ENCODE measurements at regions not wholly inside any gene's neighbourhood (a gene's known extent, or its start where the extent isn't known, plus 50 kb on each side); places are given as distances from the start of the nearest gene placed in this dataset.

DNA sequence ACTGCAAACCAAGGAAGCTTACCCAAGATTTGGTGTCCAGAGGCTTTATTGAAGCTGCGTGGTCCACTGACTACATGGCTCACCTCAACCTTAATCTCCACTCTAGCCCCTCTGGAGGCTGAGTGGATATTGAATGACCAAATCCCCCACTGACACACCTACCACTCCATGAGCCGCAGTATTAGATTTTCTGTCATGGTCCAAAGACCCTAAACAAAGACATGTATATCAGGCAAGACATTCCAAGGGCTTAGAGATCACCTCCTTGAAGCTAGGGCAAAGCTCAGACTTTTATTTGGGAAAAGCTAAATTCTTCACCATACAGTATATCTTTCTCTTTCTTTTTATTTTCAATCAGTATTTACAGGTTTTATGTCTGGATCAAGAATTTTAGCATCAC lies 346.2 kb upstream of the CTNND2 start:
- Mint-ChIP-seq H3K4me3 (no peak overlapping the region), H3K9me3 (peaks cover 2 to 3% of the 10 kb centered on the region in 2 experiments; a peak in 3 of 5 replicates), H3K36me3 (ENCODE audit: insufficient read depth in 1 of 3, low read depth in 3 of 3) (peaks cover 0 to 3% (median 0%) of the 10 kb centered on the region in 3 experiments; a peak in 1 of 7 replicates), H3K27ac (no peak overlapping the region), H3K4me1 (no peaks in the 10 kb centered on the region), H3K27me3 (ENCODE audit: low read depth) (no peaks in the 10 kb centered on the region; the same call in 1 of the 2 replicates)
- Histone ChIP-seq H3K79me2 (ENCODE audit: insufficient read depth, low read length) (no peaks in the 10 kb centered on the region), H2AFZ (ENCODE audit: low read length) (no peak overlapping the region), H3K23me2 (ENCODE audit: insufficient read length, low read depth, low read length, poor library complexity, severe bottlenecking) (no peaks in the 10 kb centered on the region), H2BK15ac (ENCODE audit: low read depth, low read length) (no peak overlapping the region), H3K9ac (ENCODE audit: extremely low read depth, insufficient read length, low read length) (no peak overlapping the region), H4K20me1 (ENCODE audit: control insufficient read depth, insufficient read depth, insufficient read length) (no peaks in the 10 kb centered on the region), H3K23ac (ENCODE audit: insufficient read length, low read depth, low read length) (no peak overlapping the region), H3K4ac (ENCODE audit: low read depth, low read length) (no peak overlapping the region), H4K5ac (ENCODE audit: insufficient read length, low read depth, low read length) (no peak overlapping the region), H3K14ac (ENCODE audit: insufficient read depth, low read length) (no peak overlapping the region), H3K27ac (ENCODE audit: insufficient read length, low read depth, low read length) (no peak overlapping the region), H3K27me3 (ENCODE audit: insufficient read depth, low read length) (no peaks in the 10 kb centered on the region), H2AK5ac (ENCODE audit: insufficient read length, low read length) (no peak overlapping the region), H3K56ac (ENCODE audit: insufficient read length, low read depth, low read length) (no peak overlapping the region), H2BK12ac (ENCODE audit: insufficient read length, low read depth, low read length) (no peak overlapping the region), H3K18ac (ENCODE audit: insufficient read length, low read depth, low read length) (no peak overlapping the region), H3K4me2 (ENCODE audit: insufficient read depth, insufficient read length, low read length) (no peak overlapping the region), H2BK5ac (ENCODE audit: insufficient read length, low read length) (no peak overlapping the region), H4K8ac (replicated peaks; ENCODE audit: insufficient read length, low read depth, low read length) (no peak overlapping the region), H2BK120ac (ENCODE audit: low read depth, low read length, poor library complexity, severe bottlenecking) (no peak overlapping the region), H4K91ac (ENCODE audit: insufficient read length, low read depth, low read length) (no peak overlapping the region), H3T11ph (ENCODE audit: low read length) (no peak overlapping the region), H2BK20ac (ENCODE audit: low read depth, low read length, poor library complexity, severe bottlenecking) (no peak overlapping the region), H3K79me1 (ENCODE audit: insufficient read depth, low read depth, low read length, poor library complexity, severe bottlenecking) (no peaks in the 10 kb centered on the region), H3K4me1 (ENCODE audit: insufficient read depth, low read length) (no peaks in the 10 kb centered on the region), H3K9me3 (ENCODE audit: control insufficient read depth, low read depth, low read length) (no peaks in the 10 kb centered on the region)
- DNase-seq = no peak
- TF ChIP-seq, protein P1, sequence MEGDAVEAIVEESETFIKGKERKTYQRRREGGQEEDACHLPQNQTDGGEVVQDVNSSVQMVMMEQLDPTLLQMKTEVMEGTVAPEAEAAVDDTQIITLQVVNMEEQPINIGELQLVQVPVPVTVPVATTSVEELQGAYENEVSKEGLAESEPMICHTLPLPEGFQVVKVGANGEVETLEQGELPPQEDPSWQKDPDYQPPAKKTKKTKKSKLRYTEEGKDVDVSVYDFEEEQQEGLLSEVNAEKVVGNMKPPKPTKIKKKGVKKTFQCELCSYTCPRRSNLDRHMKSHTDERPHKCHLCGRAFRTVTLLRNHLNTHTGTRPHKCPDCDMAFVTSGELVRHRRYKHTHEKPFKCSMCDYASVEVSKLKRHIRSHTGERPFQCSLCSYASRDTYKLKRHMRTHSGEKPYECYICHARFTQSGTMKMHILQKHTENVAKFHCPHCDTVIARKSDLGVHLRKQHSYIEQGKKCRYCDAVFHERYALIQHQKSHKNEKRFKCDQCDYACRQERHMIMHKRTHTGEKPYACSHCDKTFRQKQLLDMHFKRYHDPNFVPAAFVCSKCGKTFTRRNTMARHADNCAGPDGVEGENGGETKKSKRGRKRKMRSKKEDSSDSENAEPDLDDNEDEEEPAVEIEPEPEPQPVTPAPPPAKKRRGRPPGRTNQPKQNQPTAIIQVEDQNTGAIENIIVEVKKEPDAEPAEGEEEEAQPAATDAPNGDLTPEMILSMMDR (conservative IDR thresholded peaks at IDR 0.05) = no peak
- no CpG with 5 or more reads among the region's 2 CpGs for WGBS (ENCODE audit: extremely low coverage, insufficient read length, low lambda C conversion rate)
